ENCODE measurements at regions not wholly inside any gene's neighbourhood (a gene's known extent, or its start where the extent isn't known, plus 50 kb on each side); places are given as distances from the start of the nearest gene placed in this dataset.

- no peak for TF ChIP-seq POLR2AphosphoS5 (IDR thresholded peaks at IDR 0.05)
- no peak for TF ChIP-seq POLR2A (IDR thresholded peaks at IDR 0.05)
- no peak for TF ChIP-seq CTCF (IDR thresholded peaks at IDR 0.05)
Observed at GRCh38 chr7:50940621-50941020, 157.9 kb upstream of the GRB10 start.

Measured in upper lobe of left lung (tissue), 4 donors.